IPS-20b (cell line): ENCODE measurements at regions not wholly inside any gene's neighbourhood (a gene's known extent, or its start where the extent isn't known, plus 50 kb on each side); places are given as distances from the start of the nearest gene placed in this dataset.

ENCODE experiments used
- H3K27ac ChIP-seq: one replicate; pipeline ENCODE4 v1.5.1; 2013; ENCODE audit warnings: low read length
- H3K27me3 ChIP-seq: 2 replicates; pipeline ENCODE4 v1.6.1; 2013; ENCODE audit warnings: mild to moderate bottlenecking, low read length, inconsistent platforms; ENCODE audit not compliant: insufficient read depth
- H3K36me3 ChIP-seq: 2 replicates; pipeline ENCODE4 v1.6.1; 2013; ENCODE audit warnings: low read depth, mild to moderate bottlenecking, inconsistent platforms, low read length, moderate library complexity; ENCODE audit not compliant: insufficient read depth
- H3K4me1 ChIP-seq: 2 replicates; pipeline ENCODE4 v1.6.1; 2013; ENCODE audit warnings: mild to moderate bottlenecking, control low read depth, inconsistent platforms, low read length, moderate library complexity; ENCODE audit not compliant: insufficient read depth
- H3K4me3 ChIP-seq: 2 replicates; pipeline ENCODE4 v1.5.1; 2013; ENCODE audit warnings: mild to moderate bottlenecking, low read length, inconsistent platforms
- H3K9ac ChIP-seq: 2 replicates; pipeline ENCODE4 v1.6.1; 2013; ENCODE audit warnings: low read depth, mild to moderate bottlenecking, inconsistent platforms, low read length, moderate library complexity
- H3K9me3 ChIP-seq: 2 replicates; pipeline ENCODE4 v1.6.1; 2013; ENCODE audit warnings: mild to moderate bottlenecking, low read depth, low read length, inconsistent platforms; ENCODE audit not compliant: insufficient read depth

GRCh38 chr11:122214080-122214479 lies 98.1 kb upstream of the BLID start:
- Histone ChIP-seq H3K9me3 (no peaks in the 10 kb centered on the region), H3K36me3 (no peaks in the 10 kb centered on the region), H3K4me3 (no peak overlapping the region), H3K4me1 (peaks cover 8% of the 10 kb centered on the region; the same call in 1 of the 2 replicates), H3K27ac (no peak overlapping the region), H3K9ac (no peak overlapping the region), H3K27me3 (no peaks in the 10 kb centered on the region)

- Histone ChIP-seq H3K9ac (no peak overlapping the region), H3K27ac (no peak overlapping the region), H3K27me3 (no peaks in the 10 kb centered on the region), H3K4me3 (no peak overlapping the region), H3K4me1 (peaks cover 8% of the 10 kb centered on the region; the same call in 1 of the 2 replicates), H3K36me3 (no peaks in the 10 kb centered on the region), H3K9me3 (no peaks in the 10 kb centered on the region)
Observed at GRCh38 chr11:122213171-122213570, 97.2 kb upstream of the BLID start.

GRCh38 chr11:122210367-122210997 lies 94.5 kb upstream of the BLID start:
- Histone ChIP-seq H3K4me3 (no peak overlapping the region), H3K27me3 (no peaks in the 10 kb centered on the region), H3K9me3 (no peaks in the 10 kb centered on the region), H3K27ac (no peak overlapping the region), H3K9ac (no peak overlapping the region), H3K4me1 (peaks cover 4% of the 10 kb centered on the region; the same call in 1 of the 2 replicates), H3K36me3 (no peaks in the 10 kb centered on the region)

GRCh38 chr11:122209619-122210366 lies 93.8 kb upstream of the BLID start:
- no peak overlapping the region for H3K27ac ChIP-seq
- H3K4me1 ChIP-seq, result no peaks in the 10 kb centered on the region; the same call in 1 of the 2 replicates
- H3K9ac ChIP-seq, result no peak overlapping the region
- H3K4me3 ChIP-seq, result no peak overlapping the region
- no peaks in the 10 kb centered on the region for H3K9me3 ChIP-seq
- H3K27me3 ChIP-seq, result no peaks in the 10 kb centered on the region
- H3K36me3 ChIP-seq, result no peaks in the 10 kb centered on the region

GRCh38 chr11:122207921-122208764 lies 92.1 kb upstream of the BLID start:
- H3K9ac ChIP-seq, result no peak overlapping the region
- H3K27ac ChIP-seq, result no peak overlapping the region
- no peak overlapping the region for H3K4me3 ChIP-seq
- no peaks in the 10 kb centered on the region for H3K27me3 ChIP-seq
- H3K9me3 ChIP-seq, result no peaks in the 10 kb centered on the region
- no peaks in the 10 kb centered on the region for H3K36me3 ChIP-seq
- H3K4me1 ChIP-seq, result no peaks in the 10 kb centered on the region

GRCh38 chr11:122207505-122207904 lies 91.5 kb upstream of the BLID start:
- H3K4me1 ChIP-seq, result no peaks in the 10 kb centered on the region
- H3K27ac ChIP-seq, result no peak overlapping the region
- H3K36me3 ChIP-seq, result no peaks in the 10 kb centered on the region
- no peaks in the 10 kb centered on the region for H3K9me3 ChIP-seq
- no peaks in the 10 kb centered on the region; the same call in 1 of the 2 replicates for H3K27me3 ChIP-seq
- H3K4me3 ChIP-seq, result no peak overlapping the region
- H3K9ac ChIP-seq, result no peak overlapping the region

GRCh38 chr11:122205036-122205435 lies 89.0 kb upstream of the BLID start:
- Histone ChIP-seq H3K4me1 (no peaks in the 10 kb centered on the region), H3K4me3 (no peak overlapping the region), H3K27me3 (peaks cover 3% of the 10 kb centered on the region), H3K9ac (no peak overlapping the region), H3K36me3 (no peaks in the 10 kb centered on the region), H3K27ac (no peak overlapping the region), H3K9me3 (no peaks in the 10 kb centered on the region)

GRCh38 chr11:122204206-122204605 lies 88.2 kb upstream of the BLID start:
- H3K27me3 ChIP-seq, result peaks cover 3% of the 10 kb centered on the region
- H3K4me3 ChIP-seq, result no peak overlapping the region
- no peaks in the 10 kb centered on the region for H3K4me1 ChIP-seq
- H3K9ac ChIP-seq, result no peak overlapping the region
- no peaks in the 10 kb centered on the region for H3K36me3 ChIP-seq
- H3K27ac ChIP-seq, result no peak overlapping the region
- no peaks in the 10 kb centered on the region for H3K9me3 ChIP-seq

- peak overlapping the region; percentile 36; the same call in 1 of the 2 replicates for H3K4me3 ChIP-seq
Observed at GRCh38 chr11:122202951-122203456, 87.0 kb upstream of the BLID start.

GRCh38 chr11:122202161-122202950 lies 86.3 kb upstream of the BLID start:
- no peaks in the 10 kb centered on the region for H3K4me1 ChIP-seq
- H3K9me3 ChIP-seq, result no peaks in the 10 kb centered on the region
- no peak overlapping the region for H3K9ac ChIP-seq
- peak overlapping the region; percentile 36; the same call in 1 of the 2 replicates for H3K4me3 ChIP-seq
- no peak overlapping the region for H3K27ac ChIP-seq
- peaks cover 3% of the 10 kb centered on the region for H3K27me3 ChIP-seq
- no peaks in the 10 kb centered on the region for H3K36me3 ChIP-seq

More at GRCh38 chr11:122202951-122203456, 87.0 kb upstream of the BLID start:
- H3K9ac ChIP-seq, result no peak overlapping the region
- peaks cover 3% of the 10 kb centered on the region for H3K27me3 ChIP-seq
- no peaks in the 10 kb centered on the region for H3K9me3 ChIP-seq
- H3K4me1 ChIP-seq, result no peaks in the 10 kb centered on the region
- H3K36me3 ChIP-seq, result no peaks in the 10 kb centered on the region
- no peak overlapping the region for H3K27ac ChIP-seq

- Histone ChIP-seq H3K4me1 (no peaks in the 10 kb centered on the region), H3K36me3 (no peaks in the 10 kb centered on the region), H3K27ac (no peak overlapping the region), H3K4me3 (no peak overlapping the region), H3K9ac (no peak overlapping the region), H3K27me3 (peaks cover 3% of the 10 kb centered on the region), H3K9me3 (no peaks in the 10 kb centered on the region)
Observed at GRCh38 chr11:122201106-122201505, 85.1 kb upstream of the BLID start.
